ENCODE measurements at regions not wholly inside any gene's neighbourhood (a gene's known extent, or its start where the extent isn't known, plus 50 kb on each side); places are given as distances from the start of the nearest gene placed in this dataset.

- TF ChIP-seq YY1 (IDR thresholded peaks at IDR 0.05; ENCODE audit: insufficient read depth, insufficient read length) (no peak), SUZ12 (IDR thresholded peaks at IDR 0.05; ENCODE audit: extremely low read depth, insufficient read depth, insufficient read length) (no peak)
Observed at GRCh38 chr2:19750136-19750535, 151.6 kb downstream of the TTC32 start.
